ENCODE measurements at regions not wholly inside any gene's neighbourhood (a gene's known extent, or its start where the extent isn't known, plus 50 kb on each side); places are given as distances from the start of the nearest gene placed in this dataset.
"Not testable (repeated sequence)": the region's sequence is repeated elsewhere in the genome, so short reads cannot be mapped to it uniquely, and the experiment has no call there.

- TF ChIP-seq EZH2 (IDR thresholded peaks at IDR 0.05; ENCODE audit: low read length), result no peak
- TF ChIP-seq CTCF (optimal IDR thresholded peaks at IDR 0.05 in 1 of 3, IDR thresholded peaks at IDR 0.05 in 1 of 3, conservative IDR thresholded peaks at IDR 0.05 in 1 of 3; ENCODE audit: extremely low read depth in 1 of 3, insufficient read depth in 2 of 3, low read length in 3 of 3), result no peak
- Histone ChIP-seq H3K9me3 (ENCODE audit: control insufficient read depth, low read depth, low read length) (no peaks in the 10 kb centered on the region), H3K27ac (ENCODE audit: control insufficient read depth, insufficient read depth, low read length) (no peak overlapping the region)
Observed at GRCh38 chr20:12947691-12948090, 61.1 kb upstream of the SPTLC3 start.

GRCh38 chr20:12949429-12949980 lies 59.3 kb upstream of the SPTLC3 start:
- H3K4me3 ChIP-seq (ENCODE audit: control insufficient read depth in 2 of 3, extremely low read depth in 1 of 3, insufficient read depth in 2 of 3, low read depth in 1 of 3, low read length in 3 of 3), result no peak overlapping the region
- no peak overlapping the region for H3K4me2 ChIP-seq (ENCODE audit: control insufficient read depth, extremely low read depth, insufficient read depth, low read depth, low read length)
- no peaks in the 10 kb centered on the region for H3K79me2 ChIP-seq (ENCODE audit: control insufficient read depth, insufficient read depth, low read length)
- dilution Hi-C loops (cut with MboI; ENCODE audit: extremely low pct_ligation_motif_present, low sequenced_read_pairs), result no loop called here
- no peak overlapping the region for H3K27ac ChIP-seq (ENCODE audit: control insufficient read depth, insufficient read depth, low read length)
- H3K36me3 ChIP-seq (ENCODE audit: control insufficient read depth in 2 of 2, extremely low read depth in 1 of 2, insufficient read depth in 2 of 2, low read length in 2 of 2), result no peaks in the 10 kb centered on the region
- no peak overlapping the region for H2AFZ ChIP-seq (ENCODE audit: control insufficient read depth, low read length)
- H3K9ac ChIP-seq (ENCODE audit: control insufficient read depth, extremely low read depth, insufficient read depth, low read length), result no peak overlapping the region
- no peaks in the 10 kb centered on the region for H3K4me1 ChIP-seq (ENCODE audit: control insufficient read depth, extremely low read depth, insufficient read depth, low read length)
- H3K27me3 ChIP-seq (ENCODE audit: control insufficient read depth, extremely low read depth, insufficient read depth, low read length), result no peaks in the 10 kb centered on the region
- DNase-seq (ENCODE audit: low read depth, low spot score) (no peak), FAIRE-seq (peak; percentile 17)
- no peaks in the 10 kb centered on the region for H4K20me1 ChIP-seq (ENCODE audit: control insufficient read depth, extremely low read depth, insufficient read depth, low read length)
- H3K9me3 ChIP-seq (ENCODE audit: control insufficient read depth, low read depth, low read length), result no peaks in the 10 kb centered on the region
- H3K9me1 ChIP-seq (ENCODE audit: control insufficient read depth, extremely low read depth, insufficient read depth, low read length), result no peaks in the 10 kb centered on the region
- TF ChIP-seq EZH2 (IDR thresholded peaks at IDR 0.05; ENCODE audit: low read length), result no peak
- TF ChIP-seq CTCF (optimal IDR thresholded peaks at IDR 0.05 in 1 of 3, IDR thresholded peaks at IDR 0.05 in 1 of 3, conservative IDR thresholded peaks at IDR 0.05 in 1 of 3; ENCODE audit: extremely low read depth in 1 of 3, insufficient read depth in 2 of 3, low read length in 3 of 3), result no peak

More at GRCh38 chr20:12947691-12948090, 61.1 kb upstream of the SPTLC3 start:
- no peaks in the 10 kb centered on the region for H3K4me1 ChIP-seq (ENCODE audit: control insufficient read depth, extremely low read depth, insufficient read depth, low read length)
- H2AFZ ChIP-seq (ENCODE audit: control insufficient read depth, low read length), result no peak overlapping the region
- DNase-seq (ENCODE audit: low read depth, low spot score) (no peak), FAIRE-seq (peak; percentile 9)
- no peaks in the 10 kb centered on the region for H3K9me1 ChIP-seq (ENCODE audit: control insufficient read depth, extremely low read depth, insufficient read depth, low read length)
- no peak overlapping the region for H3K4me3 ChIP-seq (ENCODE audit: control insufficient read depth in 2 of 3, extremely low read depth in 1 of 3, insufficient read depth in 2 of 3, low read depth in 1 of 3, low read length in 3 of 3)
- H3K27me3 ChIP-seq (ENCODE audit: control insufficient read depth, extremely low read depth, insufficient read depth, low read length), result no peaks in the 10 kb centered on the region
- dilution Hi-C loops (cut with MboI; ENCODE audit: extremely low pct_ligation_motif_present, low sequenced_read_pairs), result no loop called here
- no peaks in the 10 kb centered on the region for H4K20me1 ChIP-seq (ENCODE audit: control insufficient read depth, extremely low read depth, insufficient read depth, low read length)
- H3K4me2 ChIP-seq (ENCODE audit: control insufficient read depth, extremely low read depth, insufficient read depth, low read depth, low read length), result no peak overlapping the region
- H3K79me2 ChIP-seq (ENCODE audit: control insufficient read depth, insufficient read depth, low read length), result no peaks in the 10 kb centered on the region
- no peak overlapping the region for H3K9ac ChIP-seq (ENCODE audit: control insufficient read depth, extremely low read depth, insufficient read depth, low read length)
- H3K36me3 ChIP-seq (ENCODE audit: control insufficient read depth in 2 of 2, extremely low read depth in 1 of 2, insufficient read depth in 2 of 2, low read length in 2 of 2), result no peaks in the 10 kb centered on the region

GRCh38 chr20:12954254-12954653 lies 54.5 kb upstream of the SPTLC3 start:
- DNase-seq (ENCODE audit: low read depth, low spot score); H3K9me1 ChIP-seq (ENCODE audit: control insufficient read depth, extremely low read depth, insufficient read depth, low read length); H3K36me3 ChIP-seq (ENCODE audit: control insufficient read depth in 2 of 2, extremely low read depth in 1 of 2, insufficient read depth in 2 of 2, low read length in 2 of 2); H2AFZ ChIP-seq (ENCODE audit: control insufficient read depth, low read length); H3K4me2 ChIP-seq (ENCODE audit: control insufficient read depth, extremely low read depth, insufficient read depth, low read depth, low read length); H3K4me1 ChIP-seq (ENCODE audit: control insufficient read depth, extremely low read depth, insufficient read depth, low read length); H4K20me1 ChIP-seq (ENCODE audit: control insufficient read depth, extremely low read depth, insufficient read depth, low read length); H3K79me2 ChIP-seq (ENCODE audit: control insufficient read depth, insufficient read depth, low read length); dilution Hi-C loops (cut with MboI; ENCODE audit: extremely low pct_ligation_motif_present, low sequenced_read_pairs); H3K4me3 ChIP-seq (ENCODE audit: control insufficient read depth in 2 of 3, extremely low read depth in 1 of 3, insufficient read depth in 2 of 3, low read depth in 1 of 3, low read length in 3 of 3); H3K9me3 ChIP-seq (ENCODE audit: control insufficient read depth, low read depth, low read length); H3K27me3 ChIP-seq (ENCODE audit: control insufficient read depth, extremely low read depth, insufficient read depth, low read length); H3K27ac ChIP-seq (ENCODE audit: control insufficient read depth, insufficient read depth, low read length); H3K9ac ChIP-seq (ENCODE audit: control insufficient read depth, extremely low read depth, insufficient read depth, low read length): not testable (repeated sequence)
- peak; percentile 17 for FAIRE-seq
